ENCODE measurements at regions not wholly inside any gene's neighbourhood (a gene's known extent, or its start where the extent isn't known, plus 50 kb on each side); places are given as distances from the start of the nearest gene placed in this dataset.

DNA sequence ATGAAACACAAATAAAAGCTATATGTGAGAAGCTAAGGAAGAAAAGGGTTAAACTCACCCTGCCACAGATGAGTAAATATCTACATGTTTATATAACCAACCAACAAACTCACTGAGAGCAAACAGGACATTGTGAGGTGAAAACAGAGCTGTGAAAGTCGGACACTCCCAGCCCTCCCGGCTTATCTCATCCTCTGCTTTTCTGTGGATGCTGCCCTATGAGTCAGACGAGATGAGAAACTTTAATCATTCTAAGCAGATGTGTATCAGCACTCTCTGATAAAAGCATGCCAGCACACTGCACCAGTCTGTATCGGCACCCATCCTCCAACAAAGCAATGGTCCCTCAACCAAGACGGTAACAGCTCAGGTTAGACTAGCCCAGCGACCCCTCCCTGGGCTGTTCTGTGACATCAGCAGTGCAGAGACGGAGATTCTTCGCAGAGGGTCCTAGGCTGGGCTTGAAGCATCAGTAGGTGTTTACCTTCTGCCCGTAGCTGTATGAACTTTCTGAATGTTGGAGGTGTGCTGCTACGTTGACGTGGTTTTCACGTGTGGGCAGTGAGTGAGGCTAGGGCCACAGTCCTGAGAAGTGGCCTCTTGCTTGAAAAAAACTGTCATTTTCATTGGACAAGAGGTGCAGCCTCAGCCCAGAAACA lies 119.8 kb upstream of the ALDH1A3 start:
- TF ChIP-seq YY1 (IDR thresholded peaks at IDR 0.05; ENCODE audit: low read depth) (no peak), FOSL2 (IDR thresholded peaks at IDR 0.05; ENCODE audit: borderline replicate concordance, low read depth) (peak; percentile 88), GABPA (IDR thresholded peaks at IDR 0.05; ENCODE audit: low read depth) (no peak), SMC3 (IDR thresholded peaks at IDR 0.05; ENCODE audit: low read depth, low read length) (0 out of 2 replicates have a peak, but pooled peaks have one; percentile 14)
- TF ChIP-seq, protein P1, sequence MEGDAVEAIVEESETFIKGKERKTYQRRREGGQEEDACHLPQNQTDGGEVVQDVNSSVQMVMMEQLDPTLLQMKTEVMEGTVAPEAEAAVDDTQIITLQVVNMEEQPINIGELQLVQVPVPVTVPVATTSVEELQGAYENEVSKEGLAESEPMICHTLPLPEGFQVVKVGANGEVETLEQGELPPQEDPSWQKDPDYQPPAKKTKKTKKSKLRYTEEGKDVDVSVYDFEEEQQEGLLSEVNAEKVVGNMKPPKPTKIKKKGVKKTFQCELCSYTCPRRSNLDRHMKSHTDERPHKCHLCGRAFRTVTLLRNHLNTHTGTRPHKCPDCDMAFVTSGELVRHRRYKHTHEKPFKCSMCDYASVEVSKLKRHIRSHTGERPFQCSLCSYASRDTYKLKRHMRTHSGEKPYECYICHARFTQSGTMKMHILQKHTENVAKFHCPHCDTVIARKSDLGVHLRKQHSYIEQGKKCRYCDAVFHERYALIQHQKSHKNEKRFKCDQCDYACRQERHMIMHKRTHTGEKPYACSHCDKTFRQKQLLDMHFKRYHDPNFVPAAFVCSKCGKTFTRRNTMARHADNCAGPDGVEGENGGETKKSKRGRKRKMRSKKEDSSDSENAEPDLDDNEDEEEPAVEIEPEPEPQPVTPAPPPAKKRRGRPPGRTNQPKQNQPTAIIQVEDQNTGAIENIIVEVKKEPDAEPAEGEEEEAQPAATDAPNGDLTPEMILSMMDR (IDR thresholded peaks at IDR 0.05) = no peak
- TF ChIP-seq, protein P2, sequence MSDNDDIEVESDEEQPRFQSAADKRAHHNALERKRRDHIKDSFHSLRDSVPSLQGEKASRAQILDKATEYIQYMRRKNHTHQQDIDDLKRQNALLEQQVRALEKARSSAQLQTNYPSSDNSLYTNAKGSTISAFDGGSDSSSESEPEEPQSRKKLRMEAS (IDR thresholded peaks at IDR 0.05; ENCODE audit: low read depth) = 0 out of 2 replicates have a peak, but pooled peaks have one; percentile 26
